NOMO-1 treated with DMSO at 0.1 percent for 48 hours (cell line): ENCODE measurements at regions not wholly inside any gene's neighbourhood (a gene's known extent, or its start where the extent isn't known, plus 50 kb on each side); places are given as distances from the start of the nearest gene placed in this dataset.

Experiments
- DNase-seq: peaks from one replicate; lab custom pipeline; 2025; ENCODE audit not compliant: unreplicated experiment; lab: John Stamatoyannopoulos, UW

- DNase-seq, result no peak
These were observed 195.7 kb upstream of the PDZRN3 start for GRCh38 chr3:73820431-73820830.

GRCh38 chr3:73815966-73816365 lies 191.2 kb upstream of the PDZRN3 start:
- no peak for DNase-seq

GRCh38 chr3:73813692-73814292 lies 189.1 kb upstream of the PDZRN3 start:
- no peak for DNase-seq

GRCh38 chr3:73813291-73813690 lies 188.6 kb upstream of the PDZRN3 start:
- DNase-seq, result no peak

- DNase-seq, result no peak
These were observed 187.3 kb upstream of the PDZRN3 start for GRCh38 chr3:73812054-73812453.

- no peak for DNase-seq
These were observed 184.2 kb upstream of the PDZRN3 start for GRCh38 chr3:73808862-73809509.

- DNase-seq, result no peak
These were observed 180.7 kb upstream of the PDZRN3 start for GRCh38 chr3:73805435-73805834.

GRCh38 chr3:73804204-73804603 lies 179.5 kb upstream of the PDZRN3 start:
- DNase-seq, result no peak

- no peak for DNase-seq
These were observed 176.7 kb upstream of the PDZRN3 start for GRCh38 chr3:73801444-73801843.

- DNase-seq, result no peak
These were observed 172.6 kb upstream of the PDZRN3 start for GRCh38 chr3:73797311-73797710.

- no peak for DNase-seq
These were observed 171.6 kb upstream of the PDZRN3 start for GRCh38 chr3:73796382-73796781.

- no peak for DNase-seq
These were observed 166.6 kb upstream of the PDZRN3 start for GRCh38 chr3:73791356-73791755.

- DNase-seq, result no peak
These were observed 165.2 kb upstream of the PDZRN3 start for GRCh38 chr3:73789825-73790444.

- no peak for DNase-seq
These were observed 162.9 kb upstream of the PDZRN3 start for GRCh38 chr3:73787620-73788019.

- no peak for DNase-seq
These were observed 162.3 kb upstream of the PDZRN3 start for GRCh38 chr3:73786998-73787397.

GRCh38 chr3:73786321-73786807 lies 161.6 kb upstream of the PDZRN3 start:
- DNase-seq, result no peak

GRCh38 chr3:73784686-73785392 lies 160.1 kb upstream of the PDZRN3 start:
- DNase-seq, result no peak

GRCh38 chr3:73783811-73784210 lies 159.1 kb upstream of the PDZRN3 start:
- no peak for DNase-seq

GRCh38 chr3:73781541-73781940 lies 156.8 kb upstream of the PDZRN3 start:
- DNase-seq, result no peak

GRCh38 chr3:73774645-73775044 lies 149.9 kb upstream of the PDZRN3 start:
- no peak for DNase-seq

GRCh38 chr3:73773233-73773632 lies 148.5 kb upstream of the PDZRN3 start:
- DNase-seq, result no peak
